SU-DHL-6 (cell line): ENCODE measurements at regions not wholly inside any gene's neighbourhood (a gene's known extent, or its start where the extent isn't known, plus 50 kb on each side); places are given as distances from the start of the nearest gene placed in this dataset.

ENCODE experiments used
- EZH2phosphoT487 ChIP-seq: fragments of 200-600 bp; sonication (generic), shearing (Covaris generic); conservative IDR thresholded peaks from 2 replicates; pipeline ENCODE4 v1.6.1; 2018; ENCODE audit warnings: mild to moderate bottlenecking, antibody characterized with exemption, low read length, moderate library complexity, mixed read lengths
- TF ChIP-seq, protein P1 (sequence below): fragments of 200-600 bp; sonication (generic); IDR thresholded peaks from one replicate; pipeline ENCODE4 v1.5.1; 2017; ENCODE audit warnings: antibody characterized with exemption, mild to moderate bottlenecking, low read length, moderate library complexity; ENCODE audit not compliant: insufficient read depth, poor library complexity, severe bottlenecking

DNA sequence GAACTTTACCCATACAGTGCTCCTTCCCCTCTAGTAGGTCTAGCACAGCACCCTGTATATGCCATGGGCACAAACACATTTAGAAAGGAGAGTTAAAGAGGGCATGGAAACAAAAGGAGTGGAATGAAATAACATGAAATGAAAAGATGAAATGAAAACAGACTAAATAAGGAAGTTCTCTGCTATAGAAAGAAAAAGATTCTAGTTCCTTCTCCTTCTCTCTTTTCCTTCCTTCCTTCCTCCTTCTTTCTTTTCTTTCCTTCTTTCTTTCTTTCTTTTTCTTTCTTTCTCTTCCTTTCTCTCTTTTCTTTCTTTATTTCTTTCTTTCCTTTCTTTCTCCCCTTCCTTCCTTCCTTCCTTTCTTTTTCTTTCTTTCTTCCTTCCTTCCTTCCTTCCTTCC lies 2197.4 kb downstream of the PCDH7 start:
- TF ChIP-seq, protein P1, sequence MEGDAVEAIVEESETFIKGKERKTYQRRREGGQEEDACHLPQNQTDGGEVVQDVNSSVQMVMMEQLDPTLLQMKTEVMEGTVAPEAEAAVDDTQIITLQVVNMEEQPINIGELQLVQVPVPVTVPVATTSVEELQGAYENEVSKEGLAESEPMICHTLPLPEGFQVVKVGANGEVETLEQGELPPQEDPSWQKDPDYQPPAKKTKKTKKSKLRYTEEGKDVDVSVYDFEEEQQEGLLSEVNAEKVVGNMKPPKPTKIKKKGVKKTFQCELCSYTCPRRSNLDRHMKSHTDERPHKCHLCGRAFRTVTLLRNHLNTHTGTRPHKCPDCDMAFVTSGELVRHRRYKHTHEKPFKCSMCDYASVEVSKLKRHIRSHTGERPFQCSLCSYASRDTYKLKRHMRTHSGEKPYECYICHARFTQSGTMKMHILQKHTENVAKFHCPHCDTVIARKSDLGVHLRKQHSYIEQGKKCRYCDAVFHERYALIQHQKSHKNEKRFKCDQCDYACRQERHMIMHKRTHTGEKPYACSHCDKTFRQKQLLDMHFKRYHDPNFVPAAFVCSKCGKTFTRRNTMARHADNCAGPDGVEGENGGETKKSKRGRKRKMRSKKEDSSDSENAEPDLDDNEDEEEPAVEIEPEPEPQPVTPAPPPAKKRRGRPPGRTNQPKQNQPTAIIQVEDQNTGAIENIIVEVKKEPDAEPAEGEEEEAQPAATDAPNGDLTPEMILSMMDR: no peak
- no peak for TF ChIP-seq EZH2phosphoT487
